ENCODE measurements at regions not wholly inside any gene's neighbourhood (a gene's known extent, or its start where the extent isn't known, plus 50 kb on each side); places are given as distances from the start of the nearest gene placed in this dataset.

DNA sequence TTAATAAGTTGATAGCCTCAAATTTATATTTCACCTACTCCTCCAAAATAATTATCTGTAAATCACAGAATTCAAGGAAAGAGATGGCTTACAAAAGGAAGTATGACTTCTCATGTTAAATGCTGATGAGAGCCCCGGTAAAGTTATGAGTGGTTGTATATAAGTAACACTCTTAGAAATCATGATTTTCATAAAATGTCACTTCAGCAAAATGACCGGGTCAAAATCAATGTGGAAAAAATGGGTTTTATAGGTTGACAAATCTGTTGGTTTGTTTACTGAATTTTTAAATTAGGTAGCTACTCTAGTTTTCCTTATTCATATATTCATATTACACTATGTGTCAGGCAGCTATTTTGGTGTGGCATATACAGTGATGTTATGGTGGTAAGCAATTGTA lies 1131.0 kb downstream of the TAF11L14 start:
- H3K36me3 ChIP-seq, result no peaks in the 10 kb centered on the region
- intact Hi-C loops (cut with DNase I), result no loop called here
- H3K4me1 ChIP-seq, result no peaks in the 10 kb centered on the region
- DNase-seq (ENCODE audit: low spot score in 2 of 2), result no peak
- no peak overlapping the region for H3K27ac ChIP-seq
- no peak overlapping the region for H3K4me3 ChIP-seq
- H3K27me3 ChIP-seq, result no peaks in the 10 kb centered on the region
- no peak for TF ChIP-seq CTCF (IDR thresholded peaks at IDR 0.05)
- H3K9me3 ChIP-seq, result no peaks in the 10 kb centered on the region

GRCh38 chr5:18771097-18771610 lies 1136.9 kb downstream of the TAF11L14 start:
- intact Hi-C loops (cut with DNase I), result no loop called here
- no peaks in the 10 kb centered on the region for H3K4me1 ChIP-seq
- TF ChIP-seq CTCF (IDR thresholded peaks at IDR 0.05), result no peak
- H3K27me3 ChIP-seq, result no peaks in the 10 kb centered on the region
- DNase-seq (ENCODE audit: low spot score in 2 of 2), result no peak
- no peaks in the 10 kb centered on the region for H3K36me3 ChIP-seq
- H3K4me3 ChIP-seq, result no peak overlapping the region
- no peaks in the 10 kb centered on the region for H3K9me3 ChIP-seq
- H3K27ac ChIP-seq, result no peak overlapping the region

DNA sequence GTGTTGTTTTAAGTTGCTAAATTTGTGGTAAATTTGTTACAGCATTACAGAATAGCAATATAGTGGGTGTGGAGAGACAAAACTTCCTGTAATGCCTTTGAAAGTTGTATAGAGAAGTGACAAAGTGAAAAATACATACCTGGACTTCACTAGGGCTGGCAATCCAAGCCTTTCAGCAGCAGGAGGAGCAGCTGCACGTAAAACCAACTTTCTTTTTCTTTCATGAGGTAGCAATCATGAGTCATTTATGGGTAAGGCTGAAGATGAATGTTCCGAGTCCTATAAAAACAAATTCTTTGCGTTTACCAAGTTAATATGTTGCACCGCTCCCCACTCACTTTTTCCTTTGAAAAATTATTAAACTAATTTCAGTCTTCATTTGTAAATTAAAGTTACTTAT lies 1138.2 kb downstream of the TAF11L14 start:
- no peak for TF ChIP-seq CTCF (IDR thresholded peaks at IDR 0.05)
- H3K27ac ChIP-seq, result no peak overlapping the region
- H3K27me3 ChIP-seq, result no peaks in the 10 kb centered on the region
- no peaks in the 10 kb centered on the region for H3K4me1 ChIP-seq
- no peaks in the 10 kb centered on the region for H3K36me3 ChIP-seq
- intact Hi-C loops (cut with DNase I), result no loop called here
- H3K9me3 ChIP-seq, result no peaks in the 10 kb centered on the region
- H3K4me3 ChIP-seq, result no peak overlapping the region
- no peak for DNase-seq (ENCODE audit: low spot score in 2 of 2)

GRCh38 chr5:18778225-18778624 lies 1144.0 kb downstream of the TAF11L14 start:
- no peaks in the 10 kb centered on the region for H3K27me3 ChIP-seq
- TF ChIP-seq CTCF (IDR thresholded peaks at IDR 0.05), result no peak
- intact Hi-C loops (cut with DNase I), result no loop called here
- DNase-seq (ENCODE audit: low spot score in 2 of 2), result no peak
- no peak overlapping the region for H3K4me3 ChIP-seq
- no peaks in the 10 kb centered on the region for H3K4me1 ChIP-seq
- H3K36me3 ChIP-seq, result no peaks in the 10 kb centered on the region
- H3K27ac ChIP-seq, result no peak overlapping the region
- no peaks in the 10 kb centered on the region for H3K9me3 ChIP-seq

DNA sequence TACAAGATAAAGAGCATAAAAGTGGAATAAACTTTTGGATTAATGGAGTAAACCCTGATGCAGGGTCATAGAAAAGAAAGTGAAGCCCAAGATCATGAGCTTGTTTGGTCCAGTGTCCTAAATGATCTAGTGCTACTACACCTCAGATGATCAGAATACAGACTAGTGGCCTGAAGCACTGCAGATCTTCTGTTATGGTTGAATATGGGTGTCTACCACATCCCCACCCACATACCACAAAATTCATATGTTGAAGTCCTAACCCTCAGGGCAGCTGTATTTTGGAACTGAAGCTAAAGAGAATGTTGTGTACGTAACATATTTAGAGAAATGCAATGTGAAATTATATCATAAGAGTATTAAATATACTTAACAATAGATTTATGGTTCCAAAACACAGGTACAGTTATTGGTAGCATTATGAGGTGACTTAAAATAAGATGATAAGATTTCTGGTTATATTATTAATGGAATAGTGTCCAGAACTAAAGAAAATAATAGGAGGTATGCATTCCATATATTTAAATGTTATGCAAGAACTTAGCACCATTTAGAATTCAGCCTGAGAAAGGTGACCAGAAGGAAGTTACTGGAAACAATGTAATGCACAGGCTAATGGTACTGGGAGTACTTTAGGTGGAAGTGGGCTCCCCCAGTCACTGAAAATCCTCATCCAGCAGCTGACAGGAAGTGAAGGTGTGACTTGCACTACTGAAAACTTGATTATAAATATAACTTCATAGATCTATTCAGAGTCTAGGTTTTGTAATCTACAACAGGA lies 1155.1 kb downstream of the TAF11L14 start:
- no peaks in the 10 kb centered on the region for H3K36me3 ChIP-seq
- intact Hi-C loops (cut with DNase I), result no loop called here
- no peak for TF ChIP-seq CTCF (IDR thresholded peaks at IDR 0.05)

More for the DNA sequence above, 1155.1 kb downstream of the TAF11L14 start:
- no peak overlapping the region for H3K4me3 ChIP-seq
- no peaks in the 10 kb centered on the region for H3K4me1 ChIP-seq
- no peaks in the 10 kb centered on the region for H3K9me3 ChIP-seq
- no peaks in the 10 kb centered on the region for H3K27me3 ChIP-seq
- no peak overlapping the region for H3K27ac ChIP-seq
- DNase-seq (ENCODE audit: low spot score in 2 of 2), result no peak
